GM10266 (cell line): ENCODE measurements at regions not wholly inside any gene's neighbourhood (a gene's known extent, or its start where the extent isn't known, plus 50 kb on each side); places are given as distances from the start of the nearest gene placed in this dataset.
"Not testable (repeated sequence)": the region's sequence is repeated elsewhere in the genome, so short reads cannot be mapped to it uniquely, and the experiment has no call there.

Experiments
- DNase-seq: peaks from one replicate; pipeline ENCODE4 v3.0.0; 2012; ENCODE audit errors: extremely low spot score
- CTCF ChIP-seq: IDR thresholded peaks from 2 replicates; pipeline ENCODE4 v1.5.1; 2012; ENCODE audit warnings: mild to moderate bottlenecking, low read depth; ENCODE audit not compliant: control insufficient read depth, insufficient read depth; ENCODE audit errors: missing control alignments

DNA sequence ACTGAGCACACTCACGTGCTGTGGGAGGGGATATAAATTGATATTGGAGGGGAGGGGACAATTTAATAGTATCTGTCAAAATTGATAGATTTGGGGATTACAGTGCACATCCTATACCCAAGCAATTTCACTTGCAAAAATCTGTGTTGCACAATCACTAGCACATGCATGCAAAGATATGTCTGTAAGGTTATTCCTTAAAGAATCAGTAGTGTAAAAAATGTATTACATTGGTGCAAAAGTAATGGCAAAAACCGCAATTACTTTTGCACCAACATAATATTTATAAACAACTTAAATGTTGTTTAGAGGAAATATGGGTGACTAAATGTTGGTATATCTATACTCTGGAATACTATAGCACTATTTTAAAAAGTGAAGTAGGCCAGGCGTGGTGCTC, 108.7 kb downstream of the LHX2 start:
- TF ChIP-seq CTCF = no peak
- DNase-seq = no peak

DNA sequence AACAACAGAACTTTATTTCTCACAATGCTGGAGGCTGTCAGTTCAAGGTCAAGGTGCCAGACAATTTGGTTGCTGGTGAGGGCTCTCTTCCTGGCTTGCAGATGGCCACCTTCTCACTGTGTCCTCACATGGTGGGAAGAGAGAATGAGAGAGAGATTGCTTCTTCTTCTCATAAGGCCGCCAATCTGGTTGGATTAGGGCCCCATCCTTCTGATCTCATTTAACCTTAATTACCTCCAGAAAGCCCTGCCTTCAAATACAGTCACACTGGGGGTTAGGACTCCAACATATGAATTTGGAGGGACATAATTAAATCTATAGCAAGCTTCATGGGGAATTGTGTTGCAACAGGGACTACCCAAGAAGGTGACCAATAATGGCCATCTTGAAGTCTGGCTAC, 110.2 kb downstream of the LHX2 start:
- DNase-seq = no peak
- no peak for TF ChIP-seq CTCF

GRCh38 chr9:124122321-124122720, 110.8 kb downstream of the LHX2 start:
- DNase-seq = no peak
- no peak for TF ChIP-seq CTCF

DNA sequence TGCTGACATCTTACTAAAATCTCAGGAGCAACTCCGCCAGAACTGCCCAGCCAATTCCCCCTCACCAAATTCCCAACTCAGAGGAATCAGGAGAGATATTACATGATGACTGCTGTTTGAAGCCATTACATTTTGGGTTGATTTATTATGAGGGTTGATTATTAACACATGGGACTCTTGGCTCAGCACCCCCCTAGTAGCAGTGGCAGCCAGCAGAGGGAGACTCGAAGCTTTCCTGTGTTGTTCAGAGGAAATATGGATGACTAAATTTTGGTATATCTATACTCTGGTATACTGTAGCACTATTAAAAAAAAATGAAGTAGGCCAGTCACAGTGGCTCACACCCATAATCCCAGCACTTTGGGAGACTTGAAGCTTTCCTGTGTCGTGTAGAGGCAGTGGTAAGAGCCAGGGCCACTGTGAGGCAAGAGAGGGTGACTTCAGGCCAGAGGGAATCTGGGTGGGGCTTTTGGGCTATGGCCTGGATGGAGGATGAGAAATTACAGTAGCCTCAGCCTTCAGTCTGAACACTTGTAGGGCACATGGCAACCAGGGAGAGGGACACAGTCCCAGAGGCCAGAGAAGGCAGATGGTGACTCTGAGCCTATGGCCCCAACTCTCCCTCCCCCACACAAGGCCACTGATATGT, 111.4 kb downstream of the LHX2 start:
- no peak for DNase-seq
- TF ChIP-seq CTCF = peak; percentile 37

DNA sequence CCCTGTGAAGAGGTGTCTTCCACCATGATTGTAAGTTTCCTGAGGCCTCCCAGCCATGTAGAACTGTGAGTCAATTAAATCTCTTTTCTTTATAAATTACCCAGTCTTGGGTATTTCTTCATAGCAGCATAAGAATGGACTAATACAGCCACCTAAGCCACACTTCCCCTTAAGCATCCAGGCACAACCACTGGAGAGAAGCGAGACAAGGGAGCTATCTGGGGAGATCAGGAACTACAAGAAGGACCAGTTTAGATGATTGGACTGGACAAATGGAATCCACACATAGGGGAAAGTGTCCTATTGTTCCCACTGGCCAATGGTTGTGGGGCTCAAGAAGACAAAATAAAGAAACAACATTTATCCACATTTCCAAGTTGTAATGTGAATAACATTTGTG, 112.1 kb downstream of the LHX2 start:
- DNase-seq = not testable (repeated sequence)

- no peak for DNase-seq
These were observed 113.4 kb downstream of the LHX2 start for GRCh38 chr9:124124729-124125650.

GRCh38 chr9:124125651-124125977, 114.0 kb downstream of the LHX2 start:
- DNase-seq = no peak
- no peak for TF ChIP-seq CTCF

More at GRCh38 chr9:124124729-124125650, 113.4 kb downstream of the LHX2 start:
- no peak for TF ChIP-seq CTCF
